ENCODE measurements at regions not wholly inside any gene's neighbourhood (a gene's known extent, or its start where the extent isn't known, plus 50 kb on each side); places are given as distances from the start of the nearest gene placed in this dataset.

GRCh38 chr2:56688661-56689060 is 504.9 kb downstream of the CCDC85A start:
- no peaks in the 10 kb centered on the region for H3K4me1 Mint-ChIP-seq (ENCODE audit: unreplicated experiment)
- no peaks in the 10 kb centered on the region for H3K36me3 Mint-ChIP-seq (ENCODE audit: low read depth, unreplicated experiment)
- H3K27ac Mint-ChIP-seq (ENCODE audit: unreplicated experiment), result no peak overlapping the region
- no peak for DNase-seq (ENCODE audit: low spot score)
- no peaks in the 10 kb centered on the region for H3K27me3 Mint-ChIP-seq (ENCODE audit: unreplicated experiment)
- no peak overlapping the region for H3K4me3 Mint-ChIP-seq (ENCODE audit: unreplicated experiment)
- no peaks in the 10 kb centered on the region for H3K9me3 Mint-ChIP-seq (ENCODE audit: unreplicated experiment)
- TF ChIP-seq, protein P1, sequence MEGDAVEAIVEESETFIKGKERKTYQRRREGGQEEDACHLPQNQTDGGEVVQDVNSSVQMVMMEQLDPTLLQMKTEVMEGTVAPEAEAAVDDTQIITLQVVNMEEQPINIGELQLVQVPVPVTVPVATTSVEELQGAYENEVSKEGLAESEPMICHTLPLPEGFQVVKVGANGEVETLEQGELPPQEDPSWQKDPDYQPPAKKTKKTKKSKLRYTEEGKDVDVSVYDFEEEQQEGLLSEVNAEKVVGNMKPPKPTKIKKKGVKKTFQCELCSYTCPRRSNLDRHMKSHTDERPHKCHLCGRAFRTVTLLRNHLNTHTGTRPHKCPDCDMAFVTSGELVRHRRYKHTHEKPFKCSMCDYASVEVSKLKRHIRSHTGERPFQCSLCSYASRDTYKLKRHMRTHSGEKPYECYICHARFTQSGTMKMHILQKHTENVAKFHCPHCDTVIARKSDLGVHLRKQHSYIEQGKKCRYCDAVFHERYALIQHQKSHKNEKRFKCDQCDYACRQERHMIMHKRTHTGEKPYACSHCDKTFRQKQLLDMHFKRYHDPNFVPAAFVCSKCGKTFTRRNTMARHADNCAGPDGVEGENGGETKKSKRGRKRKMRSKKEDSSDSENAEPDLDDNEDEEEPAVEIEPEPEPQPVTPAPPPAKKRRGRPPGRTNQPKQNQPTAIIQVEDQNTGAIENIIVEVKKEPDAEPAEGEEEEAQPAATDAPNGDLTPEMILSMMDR (IDR thresholded peaks at IDR 0.05; ENCODE audit: unreplicated experiment), result no peak

DNA sequence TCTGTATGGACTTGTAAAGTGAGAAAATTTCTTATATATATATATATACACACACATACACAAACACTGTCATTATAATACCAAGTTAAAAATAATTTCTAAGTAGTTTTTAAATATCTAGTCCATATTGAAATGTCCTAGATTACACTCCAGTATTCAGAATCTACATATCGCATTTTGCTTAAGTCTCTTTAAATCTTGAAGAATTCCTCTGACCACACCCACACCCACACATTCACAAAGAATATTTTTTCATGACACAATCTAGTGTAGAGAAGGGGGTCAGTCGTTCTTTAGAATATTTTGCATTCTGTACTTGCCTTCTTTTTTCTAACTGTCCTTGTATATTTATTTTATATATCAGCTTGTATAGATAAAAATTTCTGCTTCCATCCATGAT is 509.7 kb downstream of the CCDC85A start:
- Mint-ChIP-seq H3K4me1 (ENCODE audit: unreplicated experiment) (no peaks in the 10 kb centered on the region), H3K4me3 (ENCODE audit: unreplicated experiment) (no peak overlapping the region), H3K36me3 (ENCODE audit: low read depth, unreplicated experiment) (no peaks in the 10 kb centered on the region), H3K27ac (ENCODE audit: unreplicated experiment) (no peak overlapping the region), H3K9me3 (ENCODE audit: unreplicated experiment) (no peaks in the 10 kb centered on the region), H3K27me3 (ENCODE audit: unreplicated experiment) (no peaks in the 10 kb centered on the region)
- TF ChIP-seq, protein P1 (IDR thresholded peaks at IDR 0.05; ENCODE audit: unreplicated experiment), result no peak
- no peak for DNase-seq (ENCODE audit: low spot score)

- H3K36me3 Mint-ChIP-seq (ENCODE audit: low read depth, unreplicated experiment), result no peaks in the 10 kb centered on the region
- no peaks in the 10 kb centered on the region for H3K9me3 Mint-ChIP-seq (ENCODE audit: unreplicated experiment)
- H3K4me3 Mint-ChIP-seq (ENCODE audit: unreplicated experiment), result no peak overlapping the region
- no peaks in the 10 kb centered on the region for H3K27me3 Mint-ChIP-seq (ENCODE audit: unreplicated experiment)
- no peak for DNase-seq (ENCODE audit: low spot score)
- no peak overlapping the region for H3K27ac Mint-ChIP-seq (ENCODE audit: unreplicated experiment)
- no peaks in the 10 kb centered on the region for H3K4me1 Mint-ChIP-seq (ENCODE audit: unreplicated experiment)
- TF ChIP-seq, protein P1 (IDR thresholded peaks at IDR 0.05; ENCODE audit: unreplicated experiment), result no peak
Measured at GRCh38 chr2:56703001-56703400, 519.2 kb downstream of the CCDC85A start.

DNA sequence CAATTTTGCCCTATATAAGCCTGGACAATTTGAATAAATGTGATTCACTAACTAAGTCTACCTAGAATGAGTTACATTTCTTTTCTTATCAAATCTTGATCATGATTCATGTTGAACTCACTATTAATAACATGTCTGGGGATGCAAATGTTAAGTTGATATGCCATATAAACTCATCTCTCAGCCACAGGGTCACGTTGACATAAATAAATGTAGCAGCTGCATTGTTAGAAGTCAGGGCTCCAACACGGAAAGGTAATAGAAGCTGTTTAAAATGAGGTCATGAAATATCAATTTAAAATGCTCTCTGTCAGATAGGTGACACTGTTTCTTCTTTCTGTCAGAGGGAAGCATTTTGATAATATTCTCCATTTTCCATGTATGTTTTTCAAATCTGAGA is 521.9 kb downstream of the CCDC85A start:
- no peaks in the 10 kb centered on the region for H3K36me3 Mint-ChIP-seq (ENCODE audit: low read depth, unreplicated experiment)
- H3K4me3 Mint-ChIP-seq (ENCODE audit: unreplicated experiment), result no peak overlapping the region
- H3K9me3 Mint-ChIP-seq (ENCODE audit: unreplicated experiment), result no peaks in the 10 kb centered on the region
- DNase-seq (ENCODE audit: low spot score), result no peak
- H3K27me3 Mint-ChIP-seq (ENCODE audit: unreplicated experiment), result no peaks in the 10 kb centered on the region
- no peak overlapping the region for H3K27ac Mint-ChIP-seq (ENCODE audit: unreplicated experiment)
- TF ChIP-seq, protein P1 (IDR thresholded peaks at IDR 0.05; ENCODE audit: unreplicated experiment), result no peak
- H3K4me1 Mint-ChIP-seq (ENCODE audit: unreplicated experiment), result no peaks in the 10 kb centered on the region

GRCh38 chr2:56707218-56707617 is 523.4 kb downstream of the CCDC85A start:
- H3K27ac Mint-ChIP-seq (ENCODE audit: unreplicated experiment), result no peak overlapping the region
- H3K4me1 Mint-ChIP-seq (ENCODE audit: unreplicated experiment), result no peaks in the 10 kb centered on the region
- H3K4me3 Mint-ChIP-seq (ENCODE audit: unreplicated experiment), result no peak overlapping the region
- H3K9me3 Mint-ChIP-seq (ENCODE audit: unreplicated experiment), result no peaks in the 10 kb centered on the region
- no peaks in the 10 kb centered on the region for H3K27me3 Mint-ChIP-seq (ENCODE audit: unreplicated experiment)
- DNase-seq (ENCODE audit: low spot score), result no peak
- TF ChIP-seq, protein P1 (IDR thresholded peaks at IDR 0.05; ENCODE audit: unreplicated experiment), result no peak
- no peaks in the 10 kb centered on the region for H3K36me3 Mint-ChIP-seq (ENCODE audit: low read depth, unreplicated experiment)
